ENCODE measurements at regions not wholly inside any gene's neighbourhood (a gene's known extent, or its start where the extent isn't known, plus 50 kb on each side); places are given as distances from the start of the nearest gene placed in this dataset.
"Not testable (repeated sequence)": the region's sequence is repeated elsewhere in the genome, so short reads cannot be mapped to it uniquely, and the experiment has no call there.

DNA sequence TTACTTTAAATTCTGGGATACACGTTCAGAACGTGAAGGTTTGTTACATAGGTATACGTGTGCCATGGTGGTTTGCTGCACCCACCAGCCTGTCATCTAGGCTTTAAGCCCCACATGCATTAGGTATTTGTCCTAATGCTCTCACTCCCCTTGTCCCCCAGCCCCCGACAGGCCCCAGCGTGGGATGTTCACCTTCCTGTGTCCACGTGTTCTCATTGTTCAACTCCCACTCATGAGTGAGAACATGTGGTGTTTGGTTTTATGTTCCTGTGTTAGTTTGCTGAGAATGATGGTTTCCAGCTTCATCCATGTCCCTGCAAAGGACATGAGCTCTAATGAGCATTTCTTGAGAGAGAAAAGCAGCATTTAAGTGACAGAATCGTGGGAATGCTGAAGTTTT lies 726.6 kb downstream of the TDRD15 start:
- in situ Hi-C loops (cut with MboI; ENCODE audit: low sequenced_read_pairs); H3K9ac ChIP-seq (ENCODE audit: low read depth, low read length); H4K20me1 ChIP-seq (ENCODE audit: insufficient read depth, low read length); H3K79me1 ChIP-seq (ENCODE audit: low read depth in 1 of 2, low read length in 2 of 2); H2BK5ac ChIP-seq (ENCODE audit: low read depth, low read length, poor library complexity, severe bottlenecking); H3K36me3 ChIP-seq (ENCODE audit: control insufficient read depth, insufficient read depth, low read length); H3K9me1 ChIP-seq (ENCODE audit: insufficient read depth, low read length); H3K4ac ChIP-seq (ENCODE audit: low read depth, low read length); intact Hi-C loops (cut with micrococcal nuclease); H2BK120ac ChIP-seq (ENCODE audit: low read depth, low read length); H3K18ac ChIP-seq (ENCODE audit: low read depth, low read length); H2AK9ac ChIP-seq (replicated peaks; ENCODE audit: low read depth, low read length, poor library complexity); H3K4me1 ChIP-seq (ENCODE audit: control insufficient read depth, insufficient read depth, low read length); H2BK15ac ChIP-seq (ENCODE audit: low read depth, low read length); H2AK5ac ChIP-seq (ENCODE audit: low read depth, low read length); H3K9me3 ChIP-seq (ENCODE audit: control insufficient read depth, insufficient read depth, low read length); H3K4me2 ChIP-seq (ENCODE audit: low read depth, low read length); ATAC-seq (ENCODE audit: low read depth); H4K5ac ChIP-seq (ENCODE audit: low read depth, low read length); CTCF ChIA-PET; H2AFZ ChIP-seq (replicated peaks; ENCODE audit: low read length, poor library complexity); H3K27me3 ChIP-seq (ENCODE audit: control insufficient read depth, insufficient read depth, low read length); H4K8ac ChIP-seq (ENCODE audit: low read depth in 2 of 2, low read length in 2 of 2); H3K56ac ChIP-seq (ENCODE audit: extremely low read depth, insufficient read depth, low read length); H4K91ac ChIP-seq (ENCODE audit: insufficient read depth, low read depth, low read length); DNase-seq; dilution Hi-C loops (cut with HindIII; ENCODE audit: low sequenced_read_pairs, unreplicated experiment); H3K4me3 ChIP-seq (ENCODE audit: insufficient read depth, low read depth, low read length); H3K14ac ChIP-seq (replicated peaks; ENCODE audit: low read depth, low read length); H3K23ac ChIP-seq (ENCODE audit: low read depth, low read length); H3K27ac ChIP-seq (ENCODE audit: insufficient read depth, low read length); POLR2A ChIA-PET (ENCODE audit: unreplicated experiment); BruUV-seq (replicated peaks); H2BK20ac ChIP-seq (ENCODE audit: low read depth, low read length): not testable (repeated sequence)
- WGBS, 2 experiments (ENCODE audit: extremely low coverage in 2 of 2, insufficient read length in 1 of 2), result no CpG with 5 or more reads among the region's 7 CpGs

Measured in IMR-90 (cell line).